Putamen (tissue), 1 donor: ENCODE measurements at regions not wholly inside any gene's neighbourhood (a gene's known extent, or its start where the extent isn't known, plus 50 kb on each side); places are given as distances from the start of the nearest gene placed in this dataset.

Source experiments
- DNase-seq: peaks from one replicate; pipeline ENCODE4 v3.0.0-alpha.2; 2016; ENCODE audit warnings: low spot score

- DNase-seq = no peak
These were observed 60.6 kb upstream of the CD34 start for GRCh38 chr1:207971331-207972219.

- no peak for DNase-seq
These were observed 59.7 kb upstream of the CD34 start for GRCh38 chr1:207970329-207971233.

- DNase-seq = no peak
These were observed 58.6 kb upstream of the CD34 start for GRCh38 chr1:207969528-207969927.

- DNase-seq = no peak
These were observed 57.6 kb upstream of the CD34 start for GRCh38 chr1:207968521-207969009.

- DNase-seq = no peak
These were observed 56.8 kb upstream of the CD34 start for GRCh38 chr1:207967703-207968102.

- DNase-seq = no peak
These were observed 55.6 kb upstream of the CD34 start for GRCh38 chr1:207966521-207966920.

GRCh38 chr1:207965392-207966387 lies 54.8 kb upstream of the CD34 start:
- DNase-seq = no peak

GRCh38 chr1:207964195-207964966 lies 53.5 kb upstream of the CD34 start:
- no peak for DNase-seq

GRCh38 chr1:207963427-207964194 lies 52.7 kb upstream of the CD34 start:
- peak; percentile 86 for DNase-seq

- peak; percentile 45 for DNase-seq
These were observed 51.9 kb upstream of the CD34 start for GRCh38 chr1:207962716-207963426.
